Fibroblast of pulmonary artery (primary cell): ENCODE measurements at regions not wholly inside any gene's neighbourhood (a gene's known extent, or its start where the extent isn't known, plus 50 kb on each side); places are given as distances from the start of the nearest gene placed in this dataset.

Experiments used
- DNase-seq: peaks from one replicate; pipeline ENCODE4 v3.0.0-alpha.2; 2010; ENCODE audit warnings: low read depth
- H3K4me3 ChIP-seq: replicated peaks from 2 replicates; pipeline ENCODE4 v1.5.1; 2011; ENCODE audit warnings: low read depth, mild to moderate bottlenecking, control low read depth, low read length, moderate library complexity
- TF ChIP-seq, protein P1 (sequence below): IDR thresholded peaks from 2 replicates; pipeline ENCODE4 v1.5.1; 2011; ENCODE audit warnings: mild to moderate bottlenecking, control low read depth, low read length, inconsistent platforms; ENCODE audit errors: missing control alignments

DNA sequence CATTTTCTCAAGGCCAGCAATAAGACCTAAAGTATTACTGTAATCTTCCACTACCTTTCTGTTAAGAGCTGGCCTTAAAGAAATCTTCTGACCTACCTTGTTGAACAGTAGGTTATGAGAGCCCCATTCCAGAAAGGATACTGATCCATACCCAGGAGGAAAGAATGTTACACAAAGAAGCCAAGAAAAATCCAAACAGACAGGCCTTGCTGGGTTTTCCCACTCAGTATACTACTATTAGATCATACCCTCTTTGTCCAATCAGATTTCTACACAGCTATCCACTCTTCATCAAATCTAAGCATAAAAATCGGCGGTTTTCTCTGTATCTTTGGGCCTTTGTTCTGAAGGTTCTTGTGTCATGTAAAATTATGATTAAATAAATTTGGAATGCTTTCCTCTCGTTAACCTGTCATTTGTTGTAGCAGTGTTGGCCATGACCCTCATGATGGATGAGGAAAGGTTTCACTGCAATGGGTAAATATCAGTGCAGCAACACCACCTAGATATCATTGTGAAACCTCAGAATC, 292.3 kb downstream of the ANKRD50 start:
- TF ChIP-seq, protein P1, sequence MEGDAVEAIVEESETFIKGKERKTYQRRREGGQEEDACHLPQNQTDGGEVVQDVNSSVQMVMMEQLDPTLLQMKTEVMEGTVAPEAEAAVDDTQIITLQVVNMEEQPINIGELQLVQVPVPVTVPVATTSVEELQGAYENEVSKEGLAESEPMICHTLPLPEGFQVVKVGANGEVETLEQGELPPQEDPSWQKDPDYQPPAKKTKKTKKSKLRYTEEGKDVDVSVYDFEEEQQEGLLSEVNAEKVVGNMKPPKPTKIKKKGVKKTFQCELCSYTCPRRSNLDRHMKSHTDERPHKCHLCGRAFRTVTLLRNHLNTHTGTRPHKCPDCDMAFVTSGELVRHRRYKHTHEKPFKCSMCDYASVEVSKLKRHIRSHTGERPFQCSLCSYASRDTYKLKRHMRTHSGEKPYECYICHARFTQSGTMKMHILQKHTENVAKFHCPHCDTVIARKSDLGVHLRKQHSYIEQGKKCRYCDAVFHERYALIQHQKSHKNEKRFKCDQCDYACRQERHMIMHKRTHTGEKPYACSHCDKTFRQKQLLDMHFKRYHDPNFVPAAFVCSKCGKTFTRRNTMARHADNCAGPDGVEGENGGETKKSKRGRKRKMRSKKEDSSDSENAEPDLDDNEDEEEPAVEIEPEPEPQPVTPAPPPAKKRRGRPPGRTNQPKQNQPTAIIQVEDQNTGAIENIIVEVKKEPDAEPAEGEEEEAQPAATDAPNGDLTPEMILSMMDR, result no peak
- no peak for DNase-seq
- no peak overlapping the region for H3K4me3 ChIP-seq

DNA sequence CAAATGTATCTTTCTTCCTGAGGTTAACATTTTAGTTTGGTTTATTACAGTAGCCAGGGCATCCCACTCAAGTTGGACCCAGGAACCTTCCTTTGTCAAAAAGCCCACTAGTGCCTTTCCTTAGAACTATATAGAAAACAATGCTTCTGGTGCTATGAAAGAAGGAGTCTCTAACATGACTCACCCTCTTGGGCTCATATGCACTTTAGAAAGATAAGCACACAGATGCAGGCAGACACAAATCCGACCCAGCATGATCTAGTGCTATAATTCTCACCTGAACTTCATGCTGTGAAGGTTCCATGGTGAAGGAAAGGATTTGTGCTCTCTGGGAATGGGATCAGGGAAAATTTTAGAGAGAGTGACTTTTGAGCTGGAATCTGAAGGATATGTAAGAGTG, 289.4 kb downstream of the ANKRD50 start:
- TF ChIP-seq, protein P1, result no peak
- H3K4me3 ChIP-seq, result no peak overlapping the region
- peak; percentile 59 for DNase-seq

DNA sequence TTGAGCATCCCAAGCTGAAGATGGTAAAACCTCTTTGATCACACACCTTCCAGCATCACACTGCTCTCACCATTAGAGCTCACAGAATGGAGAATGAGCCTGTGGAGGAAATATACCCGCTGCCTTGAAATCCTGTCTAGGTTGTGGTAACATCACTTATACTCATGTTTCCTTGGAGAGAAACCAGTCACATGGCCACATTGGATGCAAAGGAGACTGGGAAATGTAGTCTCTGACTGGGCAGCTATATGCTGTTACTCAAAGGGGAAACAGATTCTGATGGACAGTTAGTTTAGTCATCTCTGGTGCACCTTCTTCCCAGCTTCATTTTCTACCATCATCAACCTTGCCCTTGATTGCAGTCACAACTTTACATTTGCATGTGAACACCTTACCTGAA, 286.3 kb downstream of the ANKRD50 start:
- H3K4me3 ChIP-seq, result no peak overlapping the region
- no peak for DNase-seq
- TF ChIP-seq, protein P1, result no peak

DNA sequence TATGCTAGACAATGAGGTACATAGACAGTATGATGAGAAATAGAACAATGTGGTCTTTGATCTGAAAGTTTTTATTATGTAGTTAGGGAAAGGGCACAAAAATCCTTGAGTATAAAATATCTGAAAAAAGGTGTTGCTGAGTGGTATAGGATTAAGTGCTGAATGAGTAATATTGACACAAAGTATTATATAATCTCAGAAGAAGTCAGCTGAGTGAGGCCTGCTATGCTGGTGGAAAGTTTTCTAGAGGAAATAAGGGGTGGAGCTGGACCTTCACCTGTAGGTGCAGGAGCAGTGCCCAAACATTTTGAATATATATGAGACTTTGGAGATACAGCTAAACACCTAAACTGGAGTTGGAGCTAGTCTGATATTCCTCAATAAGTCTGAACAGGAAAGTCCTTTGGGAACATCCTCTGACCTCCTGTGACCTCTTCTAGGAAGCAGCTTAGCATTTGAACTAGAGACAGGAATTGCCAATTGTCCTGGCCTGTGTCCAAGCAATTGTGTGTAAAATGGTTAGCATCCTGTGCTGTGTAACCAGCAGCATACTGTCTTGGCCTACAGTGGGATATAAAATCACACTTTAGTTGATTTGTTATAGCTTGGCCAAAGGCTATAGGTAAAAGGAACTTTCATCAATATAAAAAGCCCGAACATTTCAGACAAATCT, 285.3 kb downstream of the ANKRD50 start:
- H3K4me3 ChIP-seq, result no peak overlapping the region
- peak; percentile 63 for DNase-seq
- TF ChIP-seq, protein P1, result no peak

DNA sequence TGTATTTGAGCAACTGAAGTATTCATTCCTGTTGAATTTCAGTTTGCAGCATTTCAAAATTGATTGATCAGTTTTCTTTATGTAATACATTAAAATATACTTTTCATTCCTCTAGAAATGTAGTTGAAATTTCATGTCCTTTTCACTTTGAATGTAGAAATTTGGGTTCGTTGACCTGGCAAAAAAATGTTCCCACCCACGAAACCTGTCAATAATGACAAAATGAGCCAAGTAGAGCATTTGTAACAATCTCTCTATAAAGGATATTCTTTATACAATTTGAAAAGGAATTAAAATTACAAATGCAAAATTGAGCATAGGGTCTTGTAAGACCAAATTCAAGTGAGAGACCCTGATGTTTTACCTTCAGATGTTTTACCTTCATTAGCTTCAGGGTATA, 283.9 kb downstream of the ANKRD50 start:
- H3K4me3 ChIP-seq, result no peak overlapping the region
- TF ChIP-seq, protein P1, result no peak
- DNase-seq, result no peak

DNA sequence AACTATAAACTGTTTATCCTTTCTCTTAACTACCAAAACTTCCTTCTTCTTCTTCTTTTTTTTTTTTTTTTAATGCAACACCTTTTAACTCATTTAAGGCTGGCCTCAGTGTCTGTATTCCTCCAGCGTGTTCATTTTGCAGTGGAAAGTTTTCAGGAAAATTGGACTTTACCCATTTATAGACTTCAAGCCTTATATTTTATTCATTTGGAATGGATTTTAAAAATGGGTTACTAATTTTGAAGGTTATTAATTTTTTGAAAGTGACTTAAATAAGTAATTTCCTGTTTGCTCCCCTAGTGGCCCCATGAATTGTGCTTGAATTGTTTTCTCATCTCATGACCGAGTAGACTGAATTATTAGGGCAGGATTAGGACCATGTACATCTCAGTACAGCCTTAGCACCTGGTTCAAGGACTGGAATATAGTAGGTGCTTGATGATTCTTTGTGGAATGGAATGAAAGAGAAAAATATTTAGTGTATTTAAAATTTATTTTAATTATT, 282.7 kb downstream of the ANKRD50 start:
- DNase-seq, result peak; percentile 34
- TF ChIP-seq, protein P1, result no peak
- no peak overlapping the region for H3K4me3 ChIP-seq
